ENCODE measurements at regions not wholly inside any gene's neighbourhood (a gene's known extent, or its start where the extent isn't known, plus 50 kb on each side); places are given as distances from the start of the nearest gene placed in this dataset.
"Not testable (repeated sequence)": the region's sequence is repeated elsewhere in the genome, so short reads cannot be mapped to it uniquely, and the experiment has no call there.

- not testable (repeated sequence) for ATAC-seq; DNase-seq (ENCODE audit: low spot score in 2 of 2); H3K9me3 Mint-ChIP-seq; H3K36me3 Mint-ChIP-seq; H3K27ac Mint-ChIP-seq
Observed at GRCh38 chr12:41642808-41643207, 454.7 kb downstream of the PDZRN4 start.

DNA sequence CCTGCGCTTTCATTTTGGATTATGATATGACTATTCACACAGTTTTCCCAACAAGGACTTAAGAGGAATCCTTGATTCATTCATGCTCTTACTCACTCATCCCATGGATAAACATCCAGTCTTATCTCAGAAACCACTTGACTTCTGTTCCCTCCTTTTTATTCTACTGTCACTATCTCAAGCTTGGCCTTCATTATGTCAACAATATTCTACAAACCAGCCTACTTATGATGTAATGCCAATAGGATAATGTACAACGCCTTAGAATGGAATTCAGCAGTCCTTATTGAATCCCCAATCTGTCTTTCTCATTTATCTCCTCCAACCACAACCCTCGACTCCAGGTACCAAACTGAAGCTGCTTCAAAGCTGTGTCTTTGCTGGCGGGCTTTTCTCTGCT is 448.5 kb downstream of the PDZRN4 start:
- Mint-ChIP-seq H3K27ac (no peak overlapping the region), H3K36me3 (no peaks in the 10 kb centered on the region), H3K9me3 (peaks cover 0 to 4% of the 10 kb centered on the region in 2 donors)
- DNase-seq (ENCODE audit: low spot score in 2 of 2) (no peak), ATAC-seq (no peak)

- H3K9me3 Mint-ChIP-seq = peaks cover 5 to 8% of the 10 kb centered on the region in 2 donors
Observed at GRCh38 chr12:41635626-41636364, 447.7 kb downstream of the PDZRN4 start.

DNA sequence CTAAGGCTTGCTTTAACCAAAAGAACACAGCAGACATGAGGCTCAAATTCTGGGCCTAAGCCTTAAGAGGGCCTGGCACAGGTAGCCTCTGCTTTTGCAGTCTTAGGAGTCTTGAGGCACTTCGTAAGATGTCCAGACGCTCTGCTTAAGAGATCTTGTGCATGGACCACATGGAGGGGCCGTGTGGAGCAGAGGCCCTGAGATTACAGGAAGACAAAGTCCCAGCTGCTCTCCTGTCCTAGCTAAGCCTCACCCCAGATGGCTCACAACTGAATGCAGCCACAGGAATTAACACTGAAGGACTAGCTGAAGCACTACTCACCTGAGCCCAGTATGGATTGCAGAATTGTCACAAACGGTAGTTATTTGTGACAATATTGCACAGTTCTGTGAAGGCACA is 446.0 kb downstream of the PDZRN4 start:
- Mint-ChIP-seq H3K27ac (no peak overlapping the region), H3K36me3 (no peaks in the 10 kb centered on the region), H3K9me3 (peaks cover 5 to 8% of the 10 kb centered on the region in 2 donors)
- DNase-seq (ENCODE audit: low spot score in 2 of 2) (no peak), ATAC-seq (no peak)

More at GRCh38 chr12:41635626-41636364, 447.7 kb downstream of the PDZRN4 start:
- no peak overlapping the region for H3K27ac Mint-ChIP-seq
- ATAC-seq (no peak), DNase-seq (ENCODE audit: low spot score in 2 of 2) (no peak)
- H3K36me3 Mint-ChIP-seq = no peaks in the 10 kb centered on the region

- DNase-seq (ENCODE audit: low spot score in 2 of 2) = no peak
- Mint-ChIP-seq H3K9me3 (peaks cover 7 to 16% of the 10 kb centered on the region in 2 donors), H3K36me3 (no peaks in the 10 kb centered on the region), H3K27ac (no peak overlapping the region)
- no peak for ATAC-seq
Observed at GRCh38 chr12:41629611-41630010, 441.5 kb downstream of the PDZRN4 start.

GRCh38 chr12:41627476-41627875 is 439.4 kb downstream of the PDZRN4 start:
- Mint-ChIP-seq H3K9me3 (peaks cover 7 to 16% of the 10 kb centered on the region in 2 donors), H3K27ac (no peak overlapping the region), H3K36me3 (no peaks in the 10 kb centered on the region)
- no peak for ATAC-seq
- no peak for DNase-seq (ENCODE audit: low spot score in 2 of 2)

GRCh38 chr12:41624571-41624970 is 436.5 kb downstream of the PDZRN4 start:
- no peak overlapping the region for H3K27ac Mint-ChIP-seq
- H3K36me3 Mint-ChIP-seq = no peaks in the 10 kb centered on the region
- ATAC-seq (no peak), DNase-seq (ENCODE audit: low spot score in 2 of 2) (no peak)
- H3K9me3 Mint-ChIP-seq = peaks cover 4 to 11% of the 10 kb centered on the region in 2 donors

Data from activated naive CD4-positive, alpha-beta T cell treated with anti-CD3 and anti-CD28 coated beads, Interleukin-2, amount 50 U/mL, for 72 hours (primary cell).